GM12872 (cell line): ENCODE measurements at regions not wholly inside any gene's neighbourhood (a gene's known extent, or its start where the extent isn't known, plus 50 kb on each side); places are given as distances from the start of the nearest gene placed in this dataset.

Experiments
- CTCF ChIP-seq: IDR thresholded peaks from 3 replicates; pipeline ENCODE4 v1.5.1; 2011; ENCODE audit warnings: low read depth, mild to moderate bottlenecking, low read length, moderate library complexity; ENCODE audit not compliant: insufficient read depth

- no peak for TF ChIP-seq CTCF
Observed at GRCh38 chr21:29228306-29228705, 70.4 kb upstream of the BACH1 start.

- no peak for TF ChIP-seq CTCF
Observed at GRCh38 chr21:29230551-29231261, 68.0 kb upstream of the BACH1 start.

- no peak for TF ChIP-seq CTCF
Observed at GRCh38 chr21:29231756-29232529, 66.8 kb upstream of the BACH1 start.

GRCh38 chr21:29232530-29233255, 66.0 kb upstream of the BACH1 start:
- no peak for TF ChIP-seq CTCF

- TF ChIP-seq CTCF = 0 out of 3 replicates have a peak, but pooled peaks have one; percentile 19
Observed at GRCh38 chr21:29233256-29233546, 65.5 kb upstream of the BACH1 start.

GRCh38 chr21:29233611-29234540, 64.8 kb upstream of the BACH1 start:
- no peak for TF ChIP-seq CTCF
